ENCODE measurements at regions not wholly inside any gene's neighbourhood (a gene's known extent, or its start where the extent isn't known, plus 50 kb on each side); places are given as distances from the start of the nearest gene placed in this dataset.

DNA sequence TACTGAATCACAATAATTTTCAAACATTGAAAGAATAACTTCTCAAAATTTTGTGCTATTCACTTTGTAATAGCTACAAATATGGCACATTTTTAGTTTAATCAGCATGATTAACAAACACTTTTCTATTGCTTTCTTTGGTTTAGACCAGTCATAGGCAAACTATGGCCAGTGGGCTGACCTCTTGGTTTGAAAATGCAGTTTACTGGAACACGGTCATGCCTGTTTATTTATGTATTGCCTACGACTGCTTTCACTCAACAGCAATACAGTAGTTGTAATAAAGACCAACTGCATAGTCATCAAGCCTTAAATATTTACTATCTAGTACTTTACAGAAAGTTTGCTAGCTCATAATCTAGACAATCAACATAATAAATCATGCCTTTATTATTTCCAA, 810.8 kb downstream of the TLE1 start:
- peaks cover 5% of the 10 kb centered on the region for H3K9me3 ChIP-seq
- H3K36me3 ChIP-seq, result no peaks in the 10 kb centered on the region
- DNase-seq, result no peak
- no peak overlapping the region for H3K27ac ChIP-seq
- TF ChIP-seq, protein P1, sequence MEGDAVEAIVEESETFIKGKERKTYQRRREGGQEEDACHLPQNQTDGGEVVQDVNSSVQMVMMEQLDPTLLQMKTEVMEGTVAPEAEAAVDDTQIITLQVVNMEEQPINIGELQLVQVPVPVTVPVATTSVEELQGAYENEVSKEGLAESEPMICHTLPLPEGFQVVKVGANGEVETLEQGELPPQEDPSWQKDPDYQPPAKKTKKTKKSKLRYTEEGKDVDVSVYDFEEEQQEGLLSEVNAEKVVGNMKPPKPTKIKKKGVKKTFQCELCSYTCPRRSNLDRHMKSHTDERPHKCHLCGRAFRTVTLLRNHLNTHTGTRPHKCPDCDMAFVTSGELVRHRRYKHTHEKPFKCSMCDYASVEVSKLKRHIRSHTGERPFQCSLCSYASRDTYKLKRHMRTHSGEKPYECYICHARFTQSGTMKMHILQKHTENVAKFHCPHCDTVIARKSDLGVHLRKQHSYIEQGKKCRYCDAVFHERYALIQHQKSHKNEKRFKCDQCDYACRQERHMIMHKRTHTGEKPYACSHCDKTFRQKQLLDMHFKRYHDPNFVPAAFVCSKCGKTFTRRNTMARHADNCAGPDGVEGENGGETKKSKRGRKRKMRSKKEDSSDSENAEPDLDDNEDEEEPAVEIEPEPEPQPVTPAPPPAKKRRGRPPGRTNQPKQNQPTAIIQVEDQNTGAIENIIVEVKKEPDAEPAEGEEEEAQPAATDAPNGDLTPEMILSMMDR (IDR thresholded peaks at IDR 0.05), result no peak
- no peak overlapping the region for H3K4me3 ChIP-seq
- intact Hi-C loops (cut with DNase I), result no loop called here
- no peaks in the 10 kb centered on the region for H3K27me3 ChIP-seq
- H3K9ac ChIP-seq (ENCODE audit: low read depth in 2 of 2, low read length in 2 of 2), result no peak overlapping the region
- no peaks in the 10 kb centered on the region for H3K4me1 ChIP-seq

DNA sequence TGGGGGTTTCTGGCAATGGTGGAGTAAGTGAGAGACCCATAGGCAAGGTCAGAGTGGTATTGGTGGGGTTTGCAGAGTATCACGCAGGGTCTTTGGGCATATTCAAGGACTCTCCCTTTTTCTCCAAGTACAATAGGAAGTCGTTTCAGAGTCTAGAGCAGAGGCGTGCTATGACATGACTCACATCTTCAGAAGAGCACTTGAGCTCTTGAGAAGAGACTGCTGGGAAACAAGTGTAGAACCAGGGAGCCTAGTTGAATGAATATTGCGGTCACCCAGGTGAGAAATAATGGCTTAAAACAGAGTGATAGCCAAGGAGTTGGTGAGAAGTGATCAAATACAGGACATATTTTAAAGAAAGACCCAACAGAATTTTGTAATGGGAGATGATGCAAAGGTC, 813.4 kb downstream of the TLE1 start:
- H3K9ac ChIP-seq (ENCODE audit: low read depth in 2 of 2, low read length in 2 of 2), result no peak overlapping the region
- intact Hi-C loops (cut with DNase I), result no loop called here
- no peak overlapping the region for H3K27ac ChIP-seq
- no peaks in the 10 kb centered on the region for H3K4me1 ChIP-seq
- H3K4me3 ChIP-seq, result no peak overlapping the region
- no peaks in the 10 kb centered on the region for H3K36me3 ChIP-seq
- H3K27me3 ChIP-seq, result no peaks in the 10 kb centered on the region
- peaks cover 5% of the 10 kb centered on the region for H3K9me3 ChIP-seq
- TF ChIP-seq, protein P1 (IDR thresholded peaks at IDR 0.05), result no peak
- DNase-seq, result no peak

DNA sequence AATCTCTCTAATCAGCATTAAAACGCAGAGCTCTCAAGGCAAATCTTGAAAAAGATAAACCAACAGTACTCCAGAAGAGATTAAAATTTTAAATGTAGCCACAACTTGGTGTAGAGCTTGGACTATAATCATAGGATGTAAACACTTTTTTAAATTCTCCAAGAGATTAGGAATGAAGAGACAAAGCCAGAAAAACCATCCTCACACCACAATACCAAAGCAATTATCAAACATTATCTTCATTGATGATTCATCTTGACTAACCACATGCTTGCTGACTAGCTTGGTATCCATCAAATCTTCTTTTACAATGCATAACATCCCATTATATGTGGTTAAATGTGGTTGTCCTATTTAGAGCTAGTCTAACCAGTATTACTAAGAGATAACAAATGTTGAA, 815.1 kb downstream of the TLE1 start:
- Histone ChIP-seq H3K4me1 (no peaks in the 10 kb centered on the region), H3K9ac (ENCODE audit: low read depth in 2 of 2, low read length in 2 of 2) (no peak overlapping the region), H3K27me3 (no peaks in the 10 kb centered on the region), H3K27ac (no peak overlapping the region), H3K9me3 (peaks cover 5% of the 10 kb centered on the region), H3K36me3 (no peaks in the 10 kb centered on the region), H3K4me3 (no peak overlapping the region)
- DNase-seq, result no peak
- TF ChIP-seq, protein P1 (IDR thresholded peaks at IDR 0.05), result no peak
- intact Hi-C loops (cut with DNase I), result no loop called here

DNA sequence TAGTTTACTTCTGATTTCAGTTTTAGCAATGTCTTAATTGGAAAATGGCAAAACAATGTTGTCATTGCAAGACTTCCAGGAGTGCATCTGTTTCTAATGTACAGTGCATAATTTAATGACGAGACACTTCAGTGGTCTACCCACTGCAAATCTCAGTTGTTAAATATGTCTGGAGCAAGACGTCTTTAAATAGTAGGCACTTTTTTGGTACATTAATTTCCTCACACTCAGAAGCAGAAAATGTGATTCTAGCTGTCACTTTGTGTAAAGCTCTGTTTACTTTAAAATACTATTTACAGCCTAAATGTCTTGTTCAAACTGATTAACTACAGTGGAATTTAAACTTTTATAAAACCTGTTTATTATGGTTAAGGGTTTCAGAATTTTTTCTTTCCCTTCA, 815.5 kb downstream of the TLE1 start:
- TF ChIP-seq, protein P1 (IDR thresholded peaks at IDR 0.05), result no peak
- intact Hi-C loops (cut with DNase I), result no loop called here

DNA sequence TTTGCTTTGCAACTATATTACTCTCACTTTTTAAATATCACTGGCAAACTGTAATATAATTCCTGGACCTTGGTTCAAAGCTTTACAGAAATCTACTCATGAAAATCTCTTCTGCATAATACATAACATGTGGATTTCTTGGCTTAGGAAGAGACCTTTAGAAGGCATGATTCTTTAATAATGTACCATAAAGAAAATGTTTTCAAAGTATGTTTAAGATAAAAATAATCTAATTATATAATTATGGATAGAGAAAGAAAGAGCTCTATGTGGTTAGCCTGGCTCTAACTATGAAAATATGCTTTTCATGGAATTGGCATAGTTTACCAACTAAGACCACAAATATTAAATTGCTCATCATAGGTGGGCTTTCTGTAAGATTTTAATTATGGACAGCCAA, 817.8 kb downstream of the TLE1 start:
- intact Hi-C loops (cut with DNase I), result no loop called here
- H3K4me1 ChIP-seq, result no peaks in the 10 kb centered on the region
- H3K27me3 ChIP-seq, result no peaks in the 10 kb centered on the region
- TF ChIP-seq, protein P1 (IDR thresholded peaks at IDR 0.05), result no peak
- H3K9ac ChIP-seq (ENCODE audit: low read depth in 2 of 2, low read length in 2 of 2), result no peak overlapping the region
- no peak for DNase-seq
- H3K36me3 ChIP-seq, result no peaks in the 10 kb centered on the region
- no peak overlapping the region for H3K4me3 ChIP-seq
- H3K27ac ChIP-seq, result no peak overlapping the region
- H3K9me3 ChIP-seq, result peaks cover 5% of the 10 kb centered on the region

More for the DNA sequence above, 815.5 kb downstream of the TLE1 start:
- H3K27ac ChIP-seq, result no peak overlapping the region
- H3K36me3 ChIP-seq, result no peaks in the 10 kb centered on the region
- peaks cover 5% of the 10 kb centered on the region for H3K9me3 ChIP-seq
- H3K9ac ChIP-seq (ENCODE audit: low read depth in 2 of 2, low read length in 2 of 2), result no peak overlapping the region
- H3K4me1 ChIP-seq, result no peaks in the 10 kb centered on the region
- H3K27me3 ChIP-seq, result no peaks in the 10 kb centered on the region
- H3K4me3 ChIP-seq, result no peak overlapping the region
- no peak for DNase-seq

DNA sequence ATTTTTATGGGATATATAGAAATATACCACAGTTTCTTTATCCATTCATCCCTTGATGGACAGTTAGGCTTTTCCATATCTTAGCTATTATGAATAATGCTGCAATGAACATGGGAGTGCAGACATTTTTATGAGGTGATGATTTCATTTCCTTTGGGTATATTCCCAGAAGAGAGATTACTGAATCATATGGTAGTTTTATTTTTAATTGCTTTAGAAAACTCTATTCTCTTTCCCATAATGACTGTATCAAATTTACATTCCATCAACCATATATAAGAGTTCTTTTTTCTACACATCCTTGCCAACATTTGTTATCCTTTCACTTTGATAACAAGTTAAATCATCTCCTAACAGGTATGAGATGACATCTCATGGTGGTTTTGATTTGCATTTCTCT, 821.6 kb downstream of the TLE1 start:
- intact Hi-C loops (cut with DNase I), result no loop called here
- H3K27me3 ChIP-seq, result no peaks in the 10 kb centered on the region
- H3K4me3 ChIP-seq, result no peak overlapping the region
- DNase-seq, result no peak
- TF ChIP-seq, protein P1 (IDR thresholded peaks at IDR 0.05), result no peak
- no peak overlapping the region for H3K9ac ChIP-seq (ENCODE audit: low read depth in 2 of 2, low read length in 2 of 2)
- H3K9me3 ChIP-seq, result no peaks in the 10 kb centered on the region
- no peak overlapping the region for H3K27ac ChIP-seq
- no peaks in the 10 kb centered on the region for H3K36me3 ChIP-seq
- no peaks in the 10 kb centered on the region for H3K4me1 ChIP-seq
